PC-9 (cell line): ENCODE measurements at regions not wholly inside any gene's neighbourhood (a gene's known extent, or its start where the extent isn't known, plus 50 kb on each side); places are given as distances from the start of the nearest gene placed in this dataset.

Source experiments
- EZH2 ChIP-seq: fragments of 200-600 bp; sonication (generic); IDR thresholded peaks from 2 replicates; pipeline ENCODE4 v1.8.0; 2017; ENCODE audit warnings: antibody characterized with exemption, low read depth
- TF ChIP-seq, protein P1 (sequence below): fragments of 200-600 bp; sonication (generic); conservative IDR thresholded peaks from 2 replicates; pipeline ENCODE4 v1.6.1; 2017; ENCODE audit warnings: mixed run types, antibody characterized with exemption, mild to moderate bottlenecking, moderate library complexity

DNA sequence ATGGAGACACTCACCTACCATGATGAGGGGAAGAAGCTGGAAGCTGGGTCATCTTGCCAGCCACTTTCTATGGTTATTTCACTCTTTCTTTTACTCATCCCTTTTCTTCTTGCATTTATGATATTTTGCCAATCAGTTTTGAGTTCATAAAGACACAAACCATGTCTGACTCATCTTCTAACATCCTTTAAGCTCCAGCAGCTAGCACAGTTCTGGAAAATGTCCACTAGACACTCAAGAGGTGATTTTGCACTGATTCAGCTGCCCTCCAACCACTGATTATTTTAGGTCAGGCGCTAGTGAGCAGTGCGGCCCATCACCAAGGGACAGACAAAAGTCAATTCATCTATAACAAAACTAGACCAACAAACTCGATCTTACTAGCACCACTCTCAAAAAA, 537.1 kb upstream of the ID2 start:
- TF ChIP-seq, protein P1, sequence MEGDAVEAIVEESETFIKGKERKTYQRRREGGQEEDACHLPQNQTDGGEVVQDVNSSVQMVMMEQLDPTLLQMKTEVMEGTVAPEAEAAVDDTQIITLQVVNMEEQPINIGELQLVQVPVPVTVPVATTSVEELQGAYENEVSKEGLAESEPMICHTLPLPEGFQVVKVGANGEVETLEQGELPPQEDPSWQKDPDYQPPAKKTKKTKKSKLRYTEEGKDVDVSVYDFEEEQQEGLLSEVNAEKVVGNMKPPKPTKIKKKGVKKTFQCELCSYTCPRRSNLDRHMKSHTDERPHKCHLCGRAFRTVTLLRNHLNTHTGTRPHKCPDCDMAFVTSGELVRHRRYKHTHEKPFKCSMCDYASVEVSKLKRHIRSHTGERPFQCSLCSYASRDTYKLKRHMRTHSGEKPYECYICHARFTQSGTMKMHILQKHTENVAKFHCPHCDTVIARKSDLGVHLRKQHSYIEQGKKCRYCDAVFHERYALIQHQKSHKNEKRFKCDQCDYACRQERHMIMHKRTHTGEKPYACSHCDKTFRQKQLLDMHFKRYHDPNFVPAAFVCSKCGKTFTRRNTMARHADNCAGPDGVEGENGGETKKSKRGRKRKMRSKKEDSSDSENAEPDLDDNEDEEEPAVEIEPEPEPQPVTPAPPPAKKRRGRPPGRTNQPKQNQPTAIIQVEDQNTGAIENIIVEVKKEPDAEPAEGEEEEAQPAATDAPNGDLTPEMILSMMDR: no peak
- no peak for TF ChIP-seq EZH2
